ENCODE measurements at regions not wholly inside any gene's neighbourhood (a gene's known extent, or its start where the extent isn't known, plus 50 kb on each side); places are given as distances from the start of the nearest gene placed in this dataset.
A peak's percentile ranks its signal among the peaks of the same experiment; 100 is the strongest.

DNA sequence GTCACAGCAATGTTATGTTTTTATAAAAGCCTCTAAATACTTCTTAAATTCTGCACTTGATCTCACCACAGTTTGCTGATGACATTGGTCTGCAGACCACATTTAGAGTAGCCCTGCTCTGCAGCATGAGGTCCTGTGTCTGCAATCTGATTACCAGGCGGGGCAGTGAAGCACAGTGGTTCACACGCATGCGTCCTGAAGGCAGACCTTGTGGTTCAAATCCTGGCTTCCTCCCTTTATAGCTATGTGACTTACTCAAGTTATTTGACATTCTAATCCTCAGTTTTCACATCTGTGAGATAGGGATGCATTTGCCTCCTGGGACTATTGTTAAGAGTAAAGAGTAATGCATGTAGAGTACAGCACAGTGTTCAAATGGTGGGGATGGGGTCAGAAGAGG lies 50.3 kb downstream of the BMAL2 start:
- Histone ChIP-seq H3K9me3 (no peaks in the 10 kb centered on the region), H3K27ac (replicated peaks in 1 of 4) (no peak overlapping the region), H3K27me3 (no peaks in the 10 kb centered on the region), H3K36me3 (no peaks in the 10 kb centered on the region), H3K4me1 (no peaks in the 10 kb centered on the region), H3K4me3 (no peak overlapping the region)
- intact Hi-C loops (cut with DNase I), result loop anchor here (5.0 to 10.0 kb wide), 2 partner anchors 51 to 358 kb away; partner anchors contain the start of genes BMAL2 and MED21
- TF ChIP-seq POLR2AphosphoS5 (IDR thresholded peaks at IDR 0.05) (no peak), POLR2A (IDR thresholded peaks at IDR 0.05; ENCODE audit: low read depth) (no peak), EP300 (IDR thresholded peaks at IDR 0.05) (no peak)
- TF ChIP-seq, protein P1, sequence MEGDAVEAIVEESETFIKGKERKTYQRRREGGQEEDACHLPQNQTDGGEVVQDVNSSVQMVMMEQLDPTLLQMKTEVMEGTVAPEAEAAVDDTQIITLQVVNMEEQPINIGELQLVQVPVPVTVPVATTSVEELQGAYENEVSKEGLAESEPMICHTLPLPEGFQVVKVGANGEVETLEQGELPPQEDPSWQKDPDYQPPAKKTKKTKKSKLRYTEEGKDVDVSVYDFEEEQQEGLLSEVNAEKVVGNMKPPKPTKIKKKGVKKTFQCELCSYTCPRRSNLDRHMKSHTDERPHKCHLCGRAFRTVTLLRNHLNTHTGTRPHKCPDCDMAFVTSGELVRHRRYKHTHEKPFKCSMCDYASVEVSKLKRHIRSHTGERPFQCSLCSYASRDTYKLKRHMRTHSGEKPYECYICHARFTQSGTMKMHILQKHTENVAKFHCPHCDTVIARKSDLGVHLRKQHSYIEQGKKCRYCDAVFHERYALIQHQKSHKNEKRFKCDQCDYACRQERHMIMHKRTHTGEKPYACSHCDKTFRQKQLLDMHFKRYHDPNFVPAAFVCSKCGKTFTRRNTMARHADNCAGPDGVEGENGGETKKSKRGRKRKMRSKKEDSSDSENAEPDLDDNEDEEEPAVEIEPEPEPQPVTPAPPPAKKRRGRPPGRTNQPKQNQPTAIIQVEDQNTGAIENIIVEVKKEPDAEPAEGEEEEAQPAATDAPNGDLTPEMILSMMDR (IDR thresholded peaks at IDR 0.05), result no peak
- DNase-seq (ENCODE audit: extremely low spot score), result no peak
- WGBS, result 93% methylated on average over 3 of the region's 3 CpGs

DNA sequence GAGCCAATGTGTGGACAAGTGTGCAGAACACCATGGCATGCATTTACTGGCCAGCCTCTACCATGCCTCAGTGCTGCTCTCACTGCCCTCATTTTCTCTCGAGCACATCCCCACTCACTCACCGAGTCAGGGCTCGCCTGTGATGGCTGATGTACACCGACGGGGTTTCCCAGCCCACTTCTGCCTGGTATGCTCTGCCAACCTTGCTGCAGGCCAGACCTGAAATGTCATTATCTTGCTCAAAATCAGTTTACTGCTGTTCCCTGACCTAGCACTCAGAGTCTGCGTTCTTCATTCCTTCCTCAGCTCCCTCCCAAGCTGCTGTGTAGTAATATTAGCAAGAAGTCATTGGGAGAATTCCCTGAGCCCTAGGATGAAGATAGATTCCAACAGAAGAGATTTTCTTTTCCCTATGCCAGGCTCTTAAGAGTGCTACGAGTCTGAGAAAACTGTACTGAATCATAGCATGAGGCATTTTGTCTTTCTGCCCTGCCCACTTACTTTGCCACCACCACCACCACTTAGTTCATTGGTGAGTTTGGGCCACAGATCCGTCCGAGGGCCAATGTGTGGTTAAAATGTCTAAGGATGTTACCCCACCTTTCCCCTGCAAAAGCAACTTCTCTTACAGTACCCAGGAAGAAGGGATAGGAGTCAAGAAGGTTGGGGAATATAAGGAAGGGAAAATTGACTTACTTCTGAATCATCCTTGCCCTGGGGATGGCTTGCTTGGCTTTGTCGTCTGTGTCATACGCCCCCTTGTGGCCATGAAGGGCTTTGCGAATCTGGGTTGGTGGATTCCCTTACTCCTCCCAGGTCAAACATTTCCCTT lies 51.0 kb downstream of the BMAL2 start:
- peak; percentile 93 for DNase-seq (ENCODE audit: extremely low spot score)
- Histone ChIP-seq H3K36me3 (no peaks in the 10 kb centered on the region), H3K27ac (replicated peaks in 1 of 4) (no peak overlapping the region), H3K9me3 (no peaks in the 10 kb centered on the region), H3K27me3 (no peaks in the 10 kb centered on the region), H3K4me1 (no peaks in the 10 kb centered on the region), H3K4me3 (no peak overlapping the region)
- WGBS, result 70% methylated on average over 12 of the region's 12 CpGs
- TF ChIP-seq EP300 (IDR thresholded peaks at IDR 0.05), result no peak
- TF ChIP-seq, protein P1 (IDR thresholded peaks at IDR 0.05), result peak; percentile 76 to 90 (median 78)
- no peak for TF ChIP-seq POLR2AphosphoS5 (IDR thresholded peaks at IDR 0.05)
- intact Hi-C loops (cut with DNase I), result loop anchor here (5.0 to 10.0 kb wide), 2 partner anchors 51 to 359 kb away; partner anchors contain the start of genes BMAL2 and MED21

DNA sequence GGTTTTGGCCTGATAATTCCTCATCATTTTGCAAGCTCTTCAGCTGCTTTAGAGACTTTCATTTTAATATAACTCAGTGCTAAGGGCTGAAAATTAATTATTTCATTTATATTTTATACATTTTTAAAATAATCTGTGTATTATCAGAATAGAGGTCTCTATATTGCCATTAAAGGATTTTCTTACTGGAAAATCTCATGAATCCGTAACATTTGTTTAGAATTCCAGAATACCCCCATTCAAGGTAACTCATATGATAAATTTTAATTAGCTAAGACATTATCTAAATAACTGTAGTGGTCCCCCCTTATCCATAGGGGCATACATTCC lies 51.6 kb downstream of the BMAL2 start:
- 85% methylated on average over 1 of the region's 1 CpG for WGBS
- intact Hi-C loops (cut with DNase I), result loop anchor here (5.0 to 10.0 kb wide), 2 partner anchors 52 to 359 kb away; partner anchors contain the start of genes BMAL2 and MED21

DNA sequence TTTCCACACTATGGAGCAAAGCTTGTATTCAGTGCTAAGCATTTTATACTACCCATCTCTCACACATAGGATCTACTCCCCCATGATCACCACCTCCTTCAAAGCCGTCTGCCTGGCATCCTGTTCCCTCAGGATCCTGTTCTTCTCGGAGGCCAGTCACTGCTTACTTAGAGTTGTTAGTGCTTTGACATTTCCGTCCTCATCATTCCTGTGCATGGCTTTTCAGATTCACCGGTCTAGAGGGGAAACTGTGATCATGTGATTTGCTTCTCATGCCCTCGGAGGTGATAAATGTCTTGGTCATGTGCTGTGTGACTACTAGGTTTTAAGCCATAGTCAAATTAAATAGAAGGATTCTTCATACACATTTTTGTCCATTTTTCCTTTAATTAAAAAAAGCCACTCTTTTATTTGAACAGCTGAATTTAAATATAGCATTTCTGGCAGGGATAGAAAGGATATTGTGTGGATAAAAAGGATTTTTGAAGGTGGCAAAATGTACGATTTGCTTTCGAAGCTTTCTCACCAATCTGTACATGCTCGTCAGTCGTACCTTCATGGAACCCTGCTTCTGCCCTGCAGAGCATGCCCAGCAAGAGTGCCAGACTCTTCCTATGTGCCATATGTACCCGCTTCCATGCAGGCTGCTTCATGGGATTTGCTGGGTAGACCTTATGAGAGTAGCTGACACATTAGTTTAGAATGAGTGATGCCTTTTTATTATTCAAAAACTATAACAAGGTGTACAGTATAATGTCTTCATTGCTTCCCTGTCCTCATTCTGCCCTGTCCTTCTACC lies 53.3 kb downstream of the BMAL2 start:
- DNase-seq (ENCODE audit: extremely low spot score), result peak; percentile 26
- Histone ChIP-seq H3K36me3 (no peaks in the 10 kb centered on the region), H3K27ac (replicated peaks in 1 of 4) (no peak overlapping the region), H3K4me3 (no peak overlapping the region), H3K9me3 (no peaks in the 10 kb centered on the region), H3K27me3 (no peaks in the 10 kb centered on the region), H3K4me1 (no peaks in the 10 kb centered on the region)
- 88% methylated on average over 10 of the region's 10 CpGs for whole genome bisulfite sequencing
- intact Hi-C loops (cut with DNase I), result loop anchor here (10.0 kb wide), 1 partner anchor 361 kb away; the partner anchor contains the start of gene MED21
- TF ChIP-seq POLR2A (IDR thresholded peaks at IDR 0.05; ENCODE audit: low read depth), result no peak
- TF ChIP-seq, protein P1 (IDR thresholded peaks at IDR 0.05), result no peak
- TF ChIP-seq EP300 (IDR thresholded peaks at IDR 0.05), result no peak
- TF ChIP-seq POLR2AphosphoS5 (IDR thresholded peaks at IDR 0.05), result no peak

More for the DNA sequence above, 51.6 kb downstream of the BMAL2 start:
- TF ChIP-seq EP300 (IDR thresholded peaks at IDR 0.05) (no peak), POLR2A (IDR thresholded peaks at IDR 0.05; ENCODE audit: low read depth) (no peak), POLR2AphosphoS5 (IDR thresholded peaks at IDR 0.05) (no peak)
- TF ChIP-seq, protein P1 (IDR thresholded peaks at IDR 0.05), result no peak
- Histone ChIP-seq H3K27ac (replicated peaks in 1 of 4) (no peak overlapping the region), H3K4me3 (no peak overlapping the region), H3K9me3 (no peaks in the 10 kb centered on the region), H3K27me3 (no peaks in the 10 kb centered on the region), H3K36me3 (no peaks in the 10 kb centered on the region), H3K4me1 (no peaks in the 10 kb centered on the region)
- no peak for DNase-seq (ENCODE audit: extremely low spot score)
